Mucosa of descending colon (tissue), 3 donors: ENCODE measurements at regions not wholly inside any gene's neighbourhood (a gene's known extent, or its start where the extent isn't known, plus 50 kb on each side); places are given as distances from the start of the nearest gene placed in this dataset.

ENCODE experiments used
- ATAC-seq: fragments of 200-7000 bp; cut with Tn5 transposase; one replicate; pipeline ENCODE4 v1.9.1; 2020; ENCODE audit warnings: mild to moderate bottlenecking, moderate library complexity
- DNase-seq, 3 donors: peaks; one replicate each; pipeline ENCODE4 v3.0.0-alpha.2; 2020
- H3K36me3 ChIP-seq: fragments of 200-600 bp; one replicate; pipeline ENCODE4 v1.8.0; 2021; ENCODE audit warnings: low read depth, mild to moderate bottlenecking
- H3K4me1 ChIP-seq: fragments of 200-600 bp; one replicate; pipeline ENCODE4 v1.8.0; 2021; ENCODE audit warnings: low read depth, mild to moderate bottlenecking
- H3K4me3 ChIP-seq: fragments of 200-600 bp; one replicate; pipeline ENCODE4 v1.8.0; 2021; ENCODE audit warnings: mild to moderate bottlenecking
- H3K9me3 ChIP-seq: fragments of 200-600 bp; one replicate; pipeline ENCODE4 v1.8.0; 2021; ENCODE audit warnings: mild to moderate bottlenecking
- intact Hi-C, 2 donors: fragments of 100-400 bp; cut with DNase I in 1 of 2; cut with micrococcal nuclease in 1 of 2; formaldehyde crosslinking; loops; one replicate each; pipeline versions ENCODE4 v1.11.0 to v1.11.1; 2022; cut with DNase I, micrococcal nuclease
- TF ChIP-seq, protein P1 (sequence below): fragments of 200-600 bp; IDR thresholded peaks from one replicate; pipeline ENCODE4 v1.8.0; 2022; ENCODE audit warnings: antibody characterized with exemption, mild to moderate bottlenecking
- donor health status: DM: no; HTN: no; CAD: no; lungs with moderate emphysema.
- donor health status: DM: no; HTN: no; CAD: no.
- donor health status: DM: no; HTN: yes; CAD: no.

DNA sequence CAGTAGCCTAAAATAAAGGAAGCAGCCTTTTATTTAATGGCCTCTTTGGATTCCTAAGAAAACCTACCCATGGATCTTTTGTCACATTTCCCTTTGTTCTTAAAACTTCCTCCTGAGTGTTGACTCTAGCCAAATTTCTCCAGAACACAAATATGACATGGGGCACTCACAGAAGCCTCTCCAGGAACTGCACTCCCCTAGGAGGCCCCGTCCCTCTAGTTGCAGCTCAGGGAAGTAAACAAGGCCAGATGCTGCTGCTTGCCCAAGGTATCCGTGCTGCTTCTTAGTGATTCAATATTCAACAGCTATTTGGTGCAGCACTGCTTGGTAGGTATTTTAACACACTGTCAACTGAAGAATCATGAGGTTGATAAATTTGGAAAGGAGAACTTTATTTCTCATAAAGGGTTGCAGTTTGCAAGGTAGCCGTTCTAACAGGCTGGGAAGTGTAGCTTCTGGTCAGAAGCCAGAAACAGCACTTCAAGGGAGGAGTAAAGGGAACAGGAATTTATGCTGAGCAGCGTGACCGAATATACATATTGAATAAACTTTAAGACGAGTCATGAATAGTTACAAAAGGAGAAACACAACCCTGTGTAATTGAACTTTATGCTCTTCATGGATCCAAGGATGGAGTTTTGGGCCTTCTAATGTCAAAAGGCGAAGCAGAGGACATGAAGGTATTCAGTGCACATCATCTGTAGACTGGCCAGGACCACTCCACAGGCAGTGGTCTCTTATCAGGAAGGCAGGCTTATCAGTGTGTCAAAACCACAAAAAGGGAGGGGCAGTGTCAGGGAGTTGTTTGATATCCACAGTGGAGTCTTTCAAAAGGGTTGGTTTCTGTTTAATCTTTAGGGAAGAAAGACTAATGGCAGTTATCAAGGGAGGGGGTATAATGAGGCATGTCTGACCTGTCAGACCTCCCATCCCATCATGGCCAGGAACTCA lies 63.3 kb downstream of the CD24 start:
- intact Hi-C loops: no loop called here
- Histone ChIP-seq H3K9me3 (no peaks in the 10 kb centered on the region), H3K36me3 (no peaks in the 10 kb centered on the region), H3K4me1 (peaks cover 10% of the 10 kb centered on the region), H3K4me3 (no peak overlapping the region)
- no peak for DNase-seq
- TF ChIP-seq, protein P1, sequence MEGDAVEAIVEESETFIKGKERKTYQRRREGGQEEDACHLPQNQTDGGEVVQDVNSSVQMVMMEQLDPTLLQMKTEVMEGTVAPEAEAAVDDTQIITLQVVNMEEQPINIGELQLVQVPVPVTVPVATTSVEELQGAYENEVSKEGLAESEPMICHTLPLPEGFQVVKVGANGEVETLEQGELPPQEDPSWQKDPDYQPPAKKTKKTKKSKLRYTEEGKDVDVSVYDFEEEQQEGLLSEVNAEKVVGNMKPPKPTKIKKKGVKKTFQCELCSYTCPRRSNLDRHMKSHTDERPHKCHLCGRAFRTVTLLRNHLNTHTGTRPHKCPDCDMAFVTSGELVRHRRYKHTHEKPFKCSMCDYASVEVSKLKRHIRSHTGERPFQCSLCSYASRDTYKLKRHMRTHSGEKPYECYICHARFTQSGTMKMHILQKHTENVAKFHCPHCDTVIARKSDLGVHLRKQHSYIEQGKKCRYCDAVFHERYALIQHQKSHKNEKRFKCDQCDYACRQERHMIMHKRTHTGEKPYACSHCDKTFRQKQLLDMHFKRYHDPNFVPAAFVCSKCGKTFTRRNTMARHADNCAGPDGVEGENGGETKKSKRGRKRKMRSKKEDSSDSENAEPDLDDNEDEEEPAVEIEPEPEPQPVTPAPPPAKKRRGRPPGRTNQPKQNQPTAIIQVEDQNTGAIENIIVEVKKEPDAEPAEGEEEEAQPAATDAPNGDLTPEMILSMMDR: no peak
- ATAC-seq: peak; percentile 62

DNA sequence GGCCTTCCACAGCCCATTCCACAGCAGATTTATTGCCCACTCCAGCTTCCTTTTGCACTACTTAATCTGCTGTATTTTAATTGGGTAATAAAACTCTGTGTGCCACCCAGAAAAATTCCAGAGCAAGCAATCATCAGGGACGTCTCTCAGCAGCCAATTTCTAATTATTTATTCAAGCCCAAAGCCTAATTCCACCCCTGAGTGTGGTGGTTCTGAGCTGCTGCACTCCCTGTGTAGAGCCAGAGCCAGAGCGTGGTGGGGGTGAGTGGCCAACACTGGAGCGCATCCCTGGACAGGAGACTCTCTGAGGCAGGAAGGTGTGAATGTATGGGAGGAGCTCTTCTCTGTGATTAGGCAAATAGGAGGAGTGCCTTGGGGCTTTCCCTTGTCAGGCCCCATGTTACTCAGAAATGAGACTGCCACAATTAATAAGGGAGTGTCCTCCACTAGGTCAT lies 66.1 kb downstream of the CD24 start:
- intact Hi-C loops: no loop called here
- DNase-seq (no peak), ATAC-seq (peak; percentile 68)
- Histone ChIP-seq H3K36me3 (no peaks in the 10 kb centered on the region), H3K4me3 (no peak overlapping the region), H3K9me3 (no peaks in the 10 kb centered on the region), H3K4me1 (peaks cover 10% of the 10 kb centered on the region)
- TF ChIP-seq, protein P1: no peak

DNA sequence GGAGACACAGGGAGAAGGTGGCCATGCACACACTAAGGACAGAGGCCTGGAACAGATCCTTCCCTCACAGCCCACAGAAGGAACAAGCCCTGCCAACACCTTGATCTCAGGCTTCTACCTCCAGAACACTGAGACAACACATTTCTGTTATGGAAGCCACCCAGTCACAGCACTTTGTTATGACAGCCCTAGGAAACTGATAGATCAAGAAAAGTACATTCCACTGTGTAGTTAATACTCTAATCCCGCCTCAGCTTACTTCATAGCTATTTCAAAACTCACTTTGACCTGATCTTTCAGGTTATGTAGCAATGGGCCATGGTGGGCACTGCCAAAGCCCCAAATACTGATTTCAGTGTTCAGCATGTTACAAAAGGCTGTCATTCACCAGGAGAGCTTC lies 66.8 kb downstream of the CD24 start:
- no peak overlapping the region for H3K4me3 ChIP-seq
- peaks cover 9% of the 10 kb centered on the region for H3K4me1 ChIP-seq
- intact Hi-C loops: no loop called here
- DNase-seq: no peak
- no peaks in the 10 kb centered on the region for H3K36me3 ChIP-seq
- ATAC-seq: no peak
- no peaks in the 10 kb centered on the region for H3K9me3 ChIP-seq
- TF ChIP-seq, protein P1: no peak

DNA sequence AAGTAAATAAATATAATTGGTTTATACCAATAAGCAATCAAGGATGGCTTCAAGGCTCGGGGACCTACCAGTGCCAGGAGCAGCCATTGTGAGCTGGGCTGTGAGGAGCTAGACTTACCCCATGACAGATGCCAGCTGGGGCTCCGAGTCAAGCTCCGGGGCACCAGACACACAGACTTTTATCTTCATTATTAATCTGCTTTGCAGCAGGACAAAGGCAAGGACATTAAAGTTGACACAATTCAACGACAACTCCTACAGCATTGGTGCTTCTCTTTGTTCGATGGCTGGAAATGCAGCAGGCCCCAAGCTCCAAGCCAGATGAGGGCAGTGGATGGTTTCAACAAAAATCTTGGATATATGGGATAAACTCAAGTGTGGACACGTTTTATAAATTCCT lies 68.3 kb downstream of the CD24 start:
- no peak overlapping the region for H3K4me3 ChIP-seq
- H3K36me3 ChIP-seq: no peaks in the 10 kb centered on the region
- ATAC-seq (no peak), DNase-seq (no peak)
- H3K4me1 ChIP-seq: peaks cover 4% of the 10 kb centered on the region
- TF ChIP-seq, protein P1: no peak
- H3K9me3 ChIP-seq: peaks cover 5% of the 10 kb centered on the region
- intact Hi-C loops: no loop called here

DNA sequence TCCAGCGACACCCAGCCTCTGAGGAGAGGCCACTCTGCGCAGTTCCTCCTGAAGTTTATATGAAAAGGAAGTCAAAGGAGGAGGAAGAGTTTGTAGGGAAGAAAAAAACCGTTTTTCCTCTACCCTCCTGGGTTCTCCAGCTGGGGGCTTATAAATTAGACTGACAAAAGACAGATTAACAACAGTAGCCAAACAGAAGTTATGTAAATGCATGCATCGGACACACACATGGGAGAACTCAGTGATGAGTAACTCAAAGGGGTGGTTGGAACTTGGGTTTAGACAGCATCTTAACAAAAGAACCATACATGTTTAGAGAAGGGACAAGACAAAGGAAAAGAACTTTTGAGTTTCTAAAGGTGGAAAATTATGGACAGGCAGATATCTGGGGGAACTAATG lies 71.2 kb downstream of the CD24 start:
- Histone ChIP-seq H3K4me1 (no peaks in the 10 kb centered on the region), H3K9me3 (peaks cover 14% of the 10 kb centered on the region), H3K4me3 (no peak overlapping the region), H3K36me3 (no peaks in the 10 kb centered on the region)
- DNase-seq (no peak), ATAC-seq (no peak)
- TF ChIP-seq, protein P1: no peak
- intact Hi-C loops: no loop called here
